CD14-positive monocyte (primary cell): ENCODE measurements at regions not wholly inside any gene's neighbourhood (a gene's known extent, or its start where the extent isn't known, plus 50 kb on each side); places are given as distances from the start of the nearest gene placed in this dataset.

Source experiments
- DNase-seq, 3 donors: peaks; one replicate each; pipeline ENCODE4 v3.0.0-alpha.2; 2011 to 2022
- H2AFZ ChIP-seq: 2 replicates; pipeline ENCODE4 v1.6.0; 2012; ENCODE audit warnings: mild to moderate bottlenecking, low read depth, low read length, inconsistent platforms; ENCODE audit not compliant: insufficient read depth, poor library complexity, severe bottlenecking
- H3K27ac ChIP-seq, 2 donors: 1 replicate in 1 of 2; 2 replicates in 1 of 2; pipeline ENCODE4 v1.5.1; 2012 to 2013; ENCODE audit warnings: low read length in 2 of 2, control low read depth in 1 of 2, inconsistent platforms in 1 of 2, low read depth in 1 of 2, mild to moderate bottlenecking in 1 of 2
- H3K27me3 ChIP-seq, 2 donors: one replicate each; pipeline versions ENCODE4 v1.6.0 to v1.6.1; 2011 to 2013; ENCODE audit warnings: low read length in 2 of 2; ENCODE audit not compliant: control insufficient read depth in 2 of 2, insufficient read depth in 2 of 2
- H3K36me3 ChIP-seq, 2 donors: replicated peaks in 1 of 2; 1 replicate in 1 of 2; 2 replicates in 1 of 2; pipeline versions ENCODE4 v1.5.1 to v1.6.1; 2012 to 2013; ENCODE audit warnings: low read length in 2 of 2, control low read depth in 1 of 2, inconsistent platforms in 1 of 2, mild to moderate bottlenecking in 1 of 2; ENCODE audit not compliant: insufficient read depth in 2 of 2, control insufficient read depth in 1 of 2
- H3K4me1 ChIP-seq, 2 donors: 1 replicate in 1 of 2; 2 replicates in 1 of 2; pipeline versions ENCODE4 v1.5.1 to v1.6.1; 2012 to 2013; ENCODE audit warnings: low read length in 2 of 2, control low read depth in 1 of 2, inconsistent platforms in 1 of 2, mild to moderate bottlenecking in 1 of 2, moderate library complexity in 1 of 2; ENCODE audit not compliant: insufficient read depth in 2 of 2, control insufficient read depth in 1 of 2
- H3K4me2 ChIP-seq: replicated peaks from 2 replicates; pipeline ENCODE3; 2012; ENCODE audit warnings: low read length, moderate library complexity, mild to moderate bottlenecking; ENCODE audit not compliant: poor library complexity, severe bottlenecking; ENCODE audit errors: extremely low read depth
- H3K4me3 ChIP-seq, 3 experiments: fragments of 200-600 bp in 1 of 3; sonication (generic) in 1 of 3; replicated peaks in 1 of 3; 1 replicate in 2 of 3; 2 replicates in 1 of 3; pipeline ENCODE4 v1.5.1; 2011 to 2013; ENCODE audit warnings: low read length in 3 of 3, mild to moderate bottlenecking in 3 of 3, control low read depth in 2 of 3, low read depth in 2 of 3, inconsistent platforms in 1 of 3, moderate library complexity in 1 of 3
- H3K79me2 ChIP-seq: 2 replicates; pipeline ENCODE4 v1.6.0; 2012; ENCODE audit warnings: mild to moderate bottlenecking, control low read depth, inconsistent platforms, low read length, moderate library complexity; ENCODE audit not compliant: insufficient read depth
- H3K9ac ChIP-seq: 2 replicates; pipeline ENCODE4 v1.6.0; 2017; ENCODE audit warnings: low read length, mild to moderate bottlenecking; ENCODE audit not compliant: insufficient read depth, poor library complexity, severe bottlenecking
- H3K9me3 ChIP-seq, 2 donors: replicated peaks in 1 of 2; 1 replicate in 1 of 2; 2 replicates in 1 of 2; pipeline versions ENCODE4 v1.5.1 to v1.6.1; 2012 to 2013; ENCODE audit warnings: low read length in 2 of 2, control low read depth in 1 of 2; ENCODE audit not compliant: control insufficient read depth in 1 of 2, insufficient read depth in 1 of 2
- H4K20me1 ChIP-seq: 2 replicates; pipeline ENCODE4 v1.6.0; 2012; ENCODE audit warnings: mild to moderate bottlenecking, low read length, control low read depth, moderate library complexity; ENCODE audit not compliant: insufficient read depth
- H3K27ac Mint-ChIP-seq, 7 donors: one replicate each; pipeline ENCODE4 v1.8.0; 2020; ENCODE audit warnings: mild to moderate bottlenecking in 7 of 7, mixed read lengths in 7 of 7, moderate library complexity in 6 of 7, inconsistent platforms in 2 of 7
- H3K27me3 Mint-ChIP-seq, 3 donors: one replicate each; pipeline ENCODE4 v1.8.0; 2021 to 2022; ENCODE audit warnings: low read depth in 3 of 3, mild to moderate bottlenecking in 3 of 3, mixed read lengths in 3 of 3, moderate library complexity in 3 of 3, inconsistent platforms in 1 of 3
- H3K36me3 Mint-ChIP-seq, 2 donors: one replicate each; pipeline ENCODE4 v1.8.0; 2020; ENCODE audit warnings: mixed read lengths in 2 of 2, inconsistent platforms in 1 of 2, mild to moderate bottlenecking in 1 of 2
- H3K4me1 Mint-ChIP-seq: one replicate; pipeline ENCODE4 v1.8.0; 2020; ENCODE audit warnings: mild to moderate bottlenecking, mixed read lengths
- H3K4me3 Mint-ChIP-seq, 2 donors: one replicate each; pipeline ENCODE4 v1.8.0; 2020; ENCODE audit warnings: mild to moderate bottlenecking in 2 of 2, mixed read lengths in 2 of 2, moderate library complexity in 1 of 2
- H3K9me3 Mint-ChIP-seq, 7 donors: one replicate each; pipeline ENCODE4 v1.8.0; 2020 to 2022; ENCODE audit warnings: mixed read lengths in 7 of 7, mild to moderate bottlenecking in 6 of 7, moderate library complexity in 6 of 7, inconsistent platforms in 2 of 7
- WGBS: methylation state at CpG from one replicate; pipeline ENCODE4 v1.1.5; 2013; ENCODE audit warnings: missing lambda C conversion rate; ENCODE audit not compliant: insufficient coverage; 5-methylcytosine and 5-hydroxymethylcytosine counted together
- intact Hi-C, 2 donors: fragments of 100-400 bp; cut with micrococcal nuclease; formaldehyde crosslinking; loops; one replicate each; pipeline versions ENCODE4 v1.15.0 to v1.15.1; 2023
- TF ChIP-seq, protein P1 (sequence below): fragments of 200-600 bp; IDR thresholded peaks from one replicate; pipeline ENCODE4 v1.8.0; 2022; ENCODE audit warnings: antibody characterized with exemption, mild to moderate bottlenecking

GRCh38 chr11:122204206-122204605, 88.2 kb upstream of the BLID start:
- 100% methylated on average over 2 of the region's 5 CpGs for WGBS
- intact Hi-C loops, result no loop called here
- no peak overlapping the region for H3K4me2 ChIP-seq
- TF ChIP-seq, protein P1, sequence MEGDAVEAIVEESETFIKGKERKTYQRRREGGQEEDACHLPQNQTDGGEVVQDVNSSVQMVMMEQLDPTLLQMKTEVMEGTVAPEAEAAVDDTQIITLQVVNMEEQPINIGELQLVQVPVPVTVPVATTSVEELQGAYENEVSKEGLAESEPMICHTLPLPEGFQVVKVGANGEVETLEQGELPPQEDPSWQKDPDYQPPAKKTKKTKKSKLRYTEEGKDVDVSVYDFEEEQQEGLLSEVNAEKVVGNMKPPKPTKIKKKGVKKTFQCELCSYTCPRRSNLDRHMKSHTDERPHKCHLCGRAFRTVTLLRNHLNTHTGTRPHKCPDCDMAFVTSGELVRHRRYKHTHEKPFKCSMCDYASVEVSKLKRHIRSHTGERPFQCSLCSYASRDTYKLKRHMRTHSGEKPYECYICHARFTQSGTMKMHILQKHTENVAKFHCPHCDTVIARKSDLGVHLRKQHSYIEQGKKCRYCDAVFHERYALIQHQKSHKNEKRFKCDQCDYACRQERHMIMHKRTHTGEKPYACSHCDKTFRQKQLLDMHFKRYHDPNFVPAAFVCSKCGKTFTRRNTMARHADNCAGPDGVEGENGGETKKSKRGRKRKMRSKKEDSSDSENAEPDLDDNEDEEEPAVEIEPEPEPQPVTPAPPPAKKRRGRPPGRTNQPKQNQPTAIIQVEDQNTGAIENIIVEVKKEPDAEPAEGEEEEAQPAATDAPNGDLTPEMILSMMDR, result no peak
- H3K79me2 ChIP-seq, result no peaks in the 10 kb centered on the region
- H3K27ac Mint-ChIP-seq, result no peak overlapping the region
- no peaks in the 10 kb centered on the region for H3K36me3 Mint-ChIP-seq
- no peaks in the 10 kb centered on the region for H3K9me3 ChIP-seq
- H3K9me3 Mint-ChIP-seq, result no peaks in the 10 kb centered on the region
- no peak for DNase-seq
- H3K4me1 Mint-ChIP-seq, result peaks cover 13% of the 10 kb centered on the region
- H3K27ac ChIP-seq, result no peak overlapping the region
- H3K4me3 Mint-ChIP-seq, result no peak overlapping the region
- peaks cover 0 to 5% of the 10 kb centered on the region in 2 donors for H3K27me3 ChIP-seq
- no peak overlapping the region for H3K4me3 ChIP-seq
- H4K20me1 ChIP-seq, result no peaks in the 10 kb centered on the region
- H2AFZ ChIP-seq, result no peak overlapping the region
- no peak overlapping the region for H3K9ac ChIP-seq
- H3K27me3 Mint-ChIP-seq, result peaks cover 11 to 18% (median 15%) of the 10 kb centered on the region in 3 donors
- no peaks in the 10 kb centered on the region for H3K36me3 ChIP-seq
- peaks cover 0 to 5% of the 10 kb centered on the region in 2 donors for H3K4me1 ChIP-seq

GRCh38 chr11:122202951-122203456, 87.0 kb upstream of the BLID start:
- WGBS, result 26% methylated on average over 18 of the region's 19 CpGs
- no peaks in the 10 kb centered on the region for H3K36me3 ChIP-seq
- H3K9me3 ChIP-seq, result no peaks in the 10 kb centered on the region
- no peak overlapping the region for H2AFZ ChIP-seq
- H3K27me3 Mint-ChIP-seq, result peaks cover 11 to 18% (median 15%) of the 10 kb centered on the region in 3 donors
- H3K9ac ChIP-seq, result no peak overlapping the region
- H3K4me1 ChIP-seq, result peaks cover 0 to 5% of the 10 kb centered on the region in 2 donors
- H3K4me3 Mint-ChIP-seq, result peak overlapping the region in 1 of 2 donors; percentile 27
- H3K9me3 Mint-ChIP-seq, result no peaks in the 10 kb centered on the region
- H3K36me3 Mint-ChIP-seq, result no peaks in the 10 kb centered on the region
- no peak overlapping the region for H3K4me2 ChIP-seq
- H3K27ac Mint-ChIP-seq, result no peak overlapping the region
- intact Hi-C loops, result loop anchor here (1.0 to 2.0 kb wide), 2 partner anchors 547 to 548 kb away; no protein-coding TSS in a partner anchor
- no peak overlapping the region for H3K4me3 ChIP-seq
- H3K79me2 ChIP-seq, result no peaks in the 10 kb centered on the region
- TF ChIP-seq, protein P1, result peak; percentile 96
- H3K4me1 Mint-ChIP-seq, result peaks cover 13% of the 10 kb centered on the region
- no peak overlapping the region for H3K27ac ChIP-seq
- H3K27me3 ChIP-seq, result peaks cover 0 to 5% of the 10 kb centered on the region in 2 donors
- no peaks in the 10 kb centered on the region for H4K20me1 ChIP-seq
- DNase-seq, result peak; percentile 19 to 42 (median 38)
